HG02852 (cell line): ENCODE measurements at regions not wholly inside any gene's neighbourhood (a gene's known extent, or its start where the extent isn't known, plus 50 kb on each side); places are given as distances from the start of the nearest gene placed in this dataset.

Experiments used
- ATAC-seq: cut with Tn5 transposase; IDR thresholded peaks from one replicate; pipeline ENCODE4 v1.9.1; 2021; ENCODE audit warnings: mild to moderate bottlenecking, moderate library complexity; ENCODE audit not compliant: unreplicated experiment

DNA sequence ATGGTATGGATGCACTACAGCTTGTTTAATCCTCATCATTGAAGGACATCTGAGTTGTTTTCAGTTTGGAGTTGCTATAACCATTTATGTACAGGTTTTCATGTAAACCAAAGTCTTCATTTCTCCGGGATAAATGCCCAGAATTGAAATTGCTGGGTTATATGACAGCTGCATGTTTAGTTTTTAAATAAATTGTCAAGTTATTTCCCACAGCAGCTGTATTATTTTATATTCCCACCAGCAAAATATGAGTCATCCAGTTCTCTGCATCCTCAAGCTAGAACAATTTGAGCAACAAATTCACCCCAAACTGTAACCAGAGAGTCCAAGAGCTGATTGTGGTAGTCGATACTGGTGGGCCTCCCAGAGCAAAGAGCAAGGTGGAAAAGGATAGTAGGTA lies 125.6 kb upstream of the PRNP start:
- ATAC-seq: no peak

DNA sequence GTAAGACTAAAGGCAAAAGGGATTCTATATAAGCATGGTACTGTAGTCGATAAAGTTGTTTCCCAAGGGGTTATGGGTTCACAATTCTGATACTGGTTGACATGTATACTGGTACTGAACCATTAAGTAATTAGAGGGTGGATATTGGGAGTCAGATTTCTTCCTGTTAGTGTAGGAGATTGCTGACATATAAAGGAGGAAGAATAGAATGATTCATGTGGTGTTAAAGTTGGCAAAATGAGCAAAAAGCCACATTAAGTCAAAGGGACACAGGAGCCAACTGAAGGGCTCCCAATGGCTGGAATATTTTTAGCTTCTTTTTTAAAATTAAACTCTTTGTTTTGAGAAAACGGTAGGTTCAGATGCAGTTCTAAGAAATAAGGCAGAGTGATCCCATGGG lies 126.3 kb upstream of the PRNP start:
- ATAC-seq: no peak

- ATAC-seq: no peak
Observed at GRCh38 chr20:4559106-4559505, 127.2 kb upstream of the PRNP start.

- ATAC-seq: no peak
Observed at GRCh38 chr20:4556781-4557180, 129.5 kb upstream of the PRNP start.

DNA sequence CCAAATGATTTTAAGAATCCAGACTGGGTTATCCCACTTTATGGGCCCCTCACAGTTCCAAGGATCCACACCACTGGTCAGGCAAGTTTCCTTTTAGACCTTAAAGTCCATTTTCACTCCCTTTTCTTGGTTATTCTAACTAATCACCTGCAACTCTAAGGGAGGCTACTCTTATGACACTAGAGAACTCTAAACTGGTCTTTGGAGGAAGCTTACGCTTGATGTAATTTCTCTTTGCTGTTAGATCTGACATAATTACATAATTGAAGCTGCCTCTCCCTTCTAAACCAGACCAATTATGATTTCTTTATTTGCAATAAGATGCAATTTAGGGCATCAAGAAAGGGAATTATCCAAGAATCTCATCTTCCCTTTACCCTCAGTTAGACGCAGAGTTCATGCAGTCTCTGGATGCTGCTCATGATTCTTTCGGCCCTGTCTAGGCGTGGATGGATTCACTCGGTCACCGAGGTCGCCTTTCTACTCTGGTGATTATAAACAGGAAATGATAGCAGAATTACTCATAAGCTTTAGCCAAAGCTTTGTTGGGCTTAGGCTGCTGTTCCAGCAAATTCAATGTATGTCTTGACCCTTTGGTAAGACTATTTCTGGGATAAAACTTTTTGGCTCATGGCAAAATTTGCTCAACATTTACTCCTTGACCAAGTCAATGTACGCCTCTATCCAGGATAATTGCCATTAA lies 130.9 kb upstream of the PRNP start:
- no peak for ATAC-seq

- ATAC-seq: no peak
Observed at GRCh38 chr20:4554346-4554745, 131.9 kb upstream of the PRNP start.

- no peak for ATAC-seq
Observed at GRCh38 chr20:4552075-4552640, 134.1 kb upstream of the PRNP start.

- ATAC-seq: no peak
Observed at GRCh38 chr20:4550740-4551139, 135.5 kb upstream of the PRNP start.

- ATAC-seq: no peak
Observed at GRCh38 chr20:4549711-4550259, 136.5 kb upstream of the PRNP start.

DNA sequence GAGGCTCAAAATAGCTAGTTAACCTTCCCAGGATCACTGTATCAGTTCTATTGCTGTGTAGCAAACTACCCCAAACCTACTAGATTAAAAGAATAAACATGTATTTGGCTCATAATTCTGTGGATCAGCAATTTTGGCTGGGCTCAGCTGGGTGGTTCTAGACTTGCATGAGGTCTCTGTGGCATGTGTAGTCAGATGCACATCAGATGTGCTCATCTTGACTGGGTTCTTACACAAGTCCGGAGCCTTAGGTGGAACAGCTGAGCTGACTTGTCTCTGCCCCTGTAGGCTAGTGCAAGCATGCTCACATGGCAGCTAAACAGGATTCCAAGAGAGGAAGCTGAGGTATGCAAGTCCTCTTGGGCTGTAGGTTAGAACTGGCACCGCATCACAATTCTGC lies 137.7 kb upstream of the PRNP start:
- ATAC-seq: no peak

- ATAC-seq: no peak
Observed at GRCh38 chr20:4546786-4547185, 139.5 kb upstream of the PRNP start.

GRCh38 chr20:4546342-4546741 lies 139.9 kb upstream of the PRNP start:
- no peak for ATAC-seq

DNA sequence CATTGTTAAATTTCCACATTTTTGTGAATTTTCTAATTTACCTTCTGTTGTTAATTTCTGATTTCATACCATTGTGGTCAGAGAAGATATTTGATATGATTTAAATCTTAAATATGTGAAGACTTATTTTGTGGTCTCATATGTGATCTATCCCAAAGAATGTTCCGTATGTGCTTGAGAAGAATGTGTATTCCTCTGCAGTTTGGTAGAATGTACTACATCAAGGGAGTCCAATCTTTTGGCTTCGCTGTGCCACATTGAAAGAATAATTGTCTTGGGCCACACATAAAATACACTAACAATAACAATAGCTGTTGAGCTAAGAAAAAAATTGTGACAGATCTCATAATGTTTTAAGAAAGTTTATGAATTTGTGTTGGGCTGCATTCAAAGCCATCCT lies 140.7 kb upstream of the PRNP start:
- ATAC-seq: no peak

DNA sequence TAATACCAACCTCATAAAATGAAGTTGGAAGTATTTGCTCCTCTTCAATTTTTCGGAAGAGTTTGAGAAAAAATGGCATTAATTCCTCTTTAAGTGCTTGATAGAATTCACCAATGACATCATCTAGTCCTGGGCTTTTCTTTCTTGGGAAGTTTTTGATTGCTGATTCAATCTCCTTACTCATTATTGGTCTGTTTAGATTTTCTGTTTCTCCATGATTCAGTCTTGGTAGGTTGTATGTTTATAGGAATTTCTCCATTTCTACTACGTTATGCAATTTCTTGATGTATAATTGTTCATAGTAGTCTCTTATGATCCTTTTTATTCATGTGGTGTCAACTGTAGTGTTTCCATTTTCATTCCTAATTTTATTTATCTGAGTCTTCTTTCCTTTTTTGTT lies 141.5 kb upstream of the PRNP start:
- no peak for ATAC-seq

GRCh38 chr20:4542270-4542669 lies 144.0 kb upstream of the PRNP start:
- no peak for ATAC-seq

DNA sequence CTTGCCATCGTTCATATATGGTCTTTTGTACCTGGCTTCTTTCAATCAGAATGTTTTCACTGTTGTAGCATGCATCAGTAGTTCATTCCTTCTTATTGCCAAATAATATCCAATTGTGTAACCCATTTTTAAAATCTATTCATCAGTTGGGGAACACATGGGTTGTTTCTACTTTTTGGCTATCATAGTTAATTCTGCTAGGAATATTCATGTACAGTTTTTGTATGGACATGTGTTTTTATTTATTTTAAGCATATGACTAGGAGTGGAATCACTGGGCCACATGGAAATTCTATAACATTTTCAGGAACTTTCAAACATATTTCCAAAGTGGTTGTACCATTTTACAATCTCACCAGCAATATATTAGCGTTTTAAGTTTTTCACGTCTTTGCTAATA lies 151.9 kb upstream of the PRNP start:
- ATAC-seq: no peak

DNA sequence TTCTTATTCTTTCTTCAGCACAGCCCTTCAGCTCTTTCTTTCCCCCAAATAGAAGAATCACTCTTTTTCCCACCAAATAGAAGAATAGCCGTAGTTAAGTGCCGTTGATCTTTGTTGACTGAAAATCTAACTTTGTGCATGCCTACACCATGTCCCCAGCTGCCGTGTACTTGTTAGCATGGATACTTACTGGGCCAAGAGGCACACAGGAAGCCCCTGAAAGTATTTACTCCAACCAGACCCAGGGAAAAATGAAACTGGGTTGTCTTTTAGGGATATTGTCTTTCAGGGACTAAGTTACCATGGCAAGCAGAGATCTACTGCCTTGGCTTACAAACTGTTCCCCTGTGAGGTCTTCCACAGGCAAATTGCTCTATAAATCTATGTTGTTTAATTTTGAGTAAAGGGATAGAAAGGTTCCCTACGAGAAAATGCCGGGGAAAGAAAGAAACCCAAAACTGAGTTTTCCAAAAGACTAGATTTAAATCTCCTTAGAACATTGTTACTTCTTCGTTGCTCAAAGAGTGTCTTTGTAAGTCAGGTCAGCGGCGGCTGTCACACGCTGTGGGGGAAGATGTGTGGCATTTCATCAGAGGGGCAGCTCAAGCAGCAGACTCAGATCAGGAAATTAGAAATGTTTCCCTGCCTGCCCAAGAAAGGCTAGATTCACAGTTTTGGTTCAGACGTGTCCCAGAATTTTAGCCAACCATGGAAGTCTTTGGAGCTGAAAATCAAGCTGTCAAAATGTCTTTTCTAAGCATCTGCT lies 152.7 kb upstream of the PRNP start:
- no peak for ATAC-seq

DNA sequence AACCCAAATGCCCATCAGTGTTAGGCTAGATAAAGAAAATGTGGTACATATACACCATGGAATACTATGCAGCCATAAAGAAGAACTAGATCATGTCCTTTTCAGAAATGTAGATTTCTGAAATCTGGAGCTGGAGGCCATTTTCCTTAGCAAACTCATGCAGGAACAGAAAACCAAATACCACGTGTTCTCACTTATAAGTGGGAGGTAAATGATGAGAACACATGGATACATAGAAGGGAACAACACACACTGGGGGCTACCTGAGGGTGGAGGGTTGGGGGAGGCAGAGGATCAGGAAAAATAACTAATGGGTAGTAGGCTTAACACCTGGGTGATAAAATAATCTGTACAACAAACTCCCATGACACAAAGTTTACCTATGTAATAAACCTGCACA lies 153.5 kb upstream of the PRNP start:
- no peak for ATAC-seq

- ATAC-seq: no peak
Observed at GRCh38 chr20:4524792-4525191, 161.5 kb upstream of the PRNP start.

- no peak for ATAC-seq
Observed at GRCh38 chr20:4524307-4524706, 161.9 kb upstream of the PRNP start.

DNA sequence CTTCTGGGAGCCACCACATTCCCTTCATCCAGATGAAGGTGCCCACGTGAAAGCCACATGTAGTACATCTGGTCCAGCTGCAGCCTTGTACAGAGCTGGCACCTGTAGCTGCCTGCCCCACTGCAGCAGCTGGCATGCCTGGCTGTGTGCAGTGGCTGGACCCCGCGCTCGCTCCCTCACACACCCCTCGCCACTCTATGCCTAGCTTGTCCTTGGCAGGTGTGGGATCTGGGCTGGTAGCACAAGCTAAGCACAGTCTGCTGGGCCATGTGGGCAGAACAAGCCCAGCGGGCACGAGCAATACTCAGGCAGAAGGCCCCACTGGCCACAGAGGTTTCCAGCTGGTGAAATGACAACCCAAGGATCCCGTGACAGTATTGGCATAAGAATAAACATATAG lies 163.9 kb upstream of the PRNP start:
- ATAC-seq: no peak
